ENCODE measurements at regions not wholly inside any gene's neighbourhood (a gene's known extent, or its start where the extent isn't known, plus 50 kb on each side); places are given as distances from the start of the nearest gene placed in this dataset.

DNA sequence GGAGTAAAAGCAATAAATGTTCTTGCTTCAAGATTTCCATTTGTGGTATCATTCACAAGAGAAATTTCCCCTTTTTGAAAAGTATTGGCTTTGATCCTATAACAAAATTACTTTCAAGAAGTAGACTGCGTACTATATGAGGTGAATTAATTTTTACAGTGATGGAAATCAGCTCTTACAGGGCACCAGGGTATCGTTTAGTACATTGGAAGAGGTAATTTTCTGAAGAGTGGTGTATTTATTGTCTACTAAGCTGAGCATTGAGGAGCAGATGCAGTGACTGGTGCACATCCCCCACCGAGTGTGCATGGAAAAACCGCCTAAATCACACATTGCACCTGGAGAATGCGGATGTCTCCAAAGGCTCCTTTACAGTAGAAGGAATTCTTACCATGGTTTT is 209.5 kb downstream of the SAMD5 start:
- TF ChIP-seq CTCF (IDR thresholded peaks at IDR 0.05) (no peak), ZFX (IDR thresholded peaks at IDR 0.05; ENCODE audit: borderline replicate concordance) (no peak)
